Fibroblast of lung (primary cell): ENCODE measurements at regions not wholly inside any gene's neighbourhood (a gene's known extent, or its start where the extent isn't known, plus 50 kb on each side); places are given as distances from the start of the nearest gene placed in this dataset.

ENCODE experiments used
- EZH2 ChIP-seq: IDR thresholded peaks from 2 replicates; pipeline ENCODE4 v1.5.1; 2012; ENCODE audit warnings: low read length, control low read depth, mild to moderate bottlenecking; ENCODE audit errors: missing control alignments
- TF ChIP-seq, protein P1 (sequence below), 2 donors: IDR thresholded peaks in 1 of 2; conservative IDR thresholded peaks in 1 of 2; 1 replicate in 1 of 2; 2 replicates in 1 of 2; pipeline ENCODE4 v1.5.1; 2011 to 2012; ENCODE audit warnings: low read length in 2 of 2, control low read depth in 1 of 2, inconsistent platforms in 1 of 2, low read depth in 1 of 2, mild to moderate bottlenecking in 1 of 2

DNA sequence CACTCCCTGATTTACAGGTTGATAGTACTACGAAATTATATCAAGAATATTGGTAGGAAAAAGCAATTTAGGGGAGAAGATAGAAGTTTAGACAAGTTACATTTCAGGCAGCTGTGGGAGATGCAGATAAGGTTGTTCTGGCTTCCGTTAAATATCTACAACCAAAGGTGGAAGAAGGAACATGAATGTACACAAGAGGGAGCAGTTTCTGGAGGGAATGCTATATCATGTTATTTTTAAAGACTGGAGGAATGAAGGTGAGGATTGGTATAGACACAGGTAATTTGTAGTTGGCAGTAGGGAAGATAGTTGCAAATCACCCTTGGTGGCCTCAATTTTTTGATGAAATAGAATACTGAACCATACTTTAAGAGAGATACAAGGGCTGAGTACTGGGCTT is 187.3 kb upstream of the NMUR2 start:
- TF ChIP-seq, protein P1, sequence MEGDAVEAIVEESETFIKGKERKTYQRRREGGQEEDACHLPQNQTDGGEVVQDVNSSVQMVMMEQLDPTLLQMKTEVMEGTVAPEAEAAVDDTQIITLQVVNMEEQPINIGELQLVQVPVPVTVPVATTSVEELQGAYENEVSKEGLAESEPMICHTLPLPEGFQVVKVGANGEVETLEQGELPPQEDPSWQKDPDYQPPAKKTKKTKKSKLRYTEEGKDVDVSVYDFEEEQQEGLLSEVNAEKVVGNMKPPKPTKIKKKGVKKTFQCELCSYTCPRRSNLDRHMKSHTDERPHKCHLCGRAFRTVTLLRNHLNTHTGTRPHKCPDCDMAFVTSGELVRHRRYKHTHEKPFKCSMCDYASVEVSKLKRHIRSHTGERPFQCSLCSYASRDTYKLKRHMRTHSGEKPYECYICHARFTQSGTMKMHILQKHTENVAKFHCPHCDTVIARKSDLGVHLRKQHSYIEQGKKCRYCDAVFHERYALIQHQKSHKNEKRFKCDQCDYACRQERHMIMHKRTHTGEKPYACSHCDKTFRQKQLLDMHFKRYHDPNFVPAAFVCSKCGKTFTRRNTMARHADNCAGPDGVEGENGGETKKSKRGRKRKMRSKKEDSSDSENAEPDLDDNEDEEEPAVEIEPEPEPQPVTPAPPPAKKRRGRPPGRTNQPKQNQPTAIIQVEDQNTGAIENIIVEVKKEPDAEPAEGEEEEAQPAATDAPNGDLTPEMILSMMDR (conservative IDR thresholded peaks at IDR 0.05 in 1 of 2, IDR thresholded peaks at IDR 0.05 in 1 of 2; ENCODE audit: low read depth in 1 of 2, low read length in 2 of 2), result no peak
- no peak for TF ChIP-seq EZH2
